Memory B cell (primary cell): ENCODE measurements at regions not wholly inside any gene's neighbourhood (a gene's known extent, or its start where the extent isn't known, plus 50 kb on each side); places are given as distances from the start of the nearest gene placed in this dataset.

Experiments used
- ATAC-seq: fragments of 150-1000 bp; cut with Tn5 transposase; 2 replicates; pipeline ENCODE4 v1.10.0; 2021; ENCODE audit warnings: low read depth, mild to moderate bottlenecking, moderate library complexity
- DNase-seq, 2 donors: peaks; one replicate each; pipeline ENCODE4 v3.0.0; 2022; ENCODE audit warnings: low spot score in 2 of 2
- H3K27ac Mint-ChIP-seq: one replicate; pipeline ENCODE4 v1.8.0; 2022; ENCODE audit warnings: mild to moderate bottlenecking, moderate library complexity, mixed read lengths
- H3K27me3 Mint-ChIP-seq: one replicate; pipeline ENCODE4 v1.8.0; 2022; ENCODE audit warnings: mixed read lengths
- H3K36me3 Mint-ChIP-seq: one replicate; pipeline ENCODE4 v1.8.0; 2022; ENCODE audit warnings: mild to moderate bottlenecking, mixed read lengths
- H3K4me1 Mint-ChIP-seq: one replicate; pipeline ENCODE4 v1.8.0; 2022; ENCODE audit warnings: mixed read lengths
- H3K4me3 Mint-ChIP-seq: one replicate; pipeline ENCODE4 v1.8.0; 2022; ENCODE audit warnings: mild to moderate bottlenecking, moderate library complexity, mixed read lengths
- H3K9me3 Mint-ChIP-seq: one replicate; pipeline ENCODE4 v1.8.0; 2022; ENCODE audit warnings: mixed read lengths

- H3K27me3 Mint-ChIP-seq, result no peaks in the 10 kb centered on the region
- ATAC-seq, result no peak
Measured at GRCh38 chr9:13503599-13503998, 224.1 kb upstream of the MPDZ start.

GRCh38 chr9:13502484-13502883, 223.0 kb upstream of the MPDZ start:
- H3K9me3 Mint-ChIP-seq, result peaks cover 2% of the 10 kb centered on the region
- no peak overlapping the region for H3K4me3 Mint-ChIP-seq
- no peak overlapping the region for H3K27ac Mint-ChIP-seq
- no peaks in the 10 kb centered on the region for H3K36me3 Mint-ChIP-seq
- ATAC-seq (no peak), DNase-seq (no peak)
- no peaks in the 10 kb centered on the region for H3K27me3 Mint-ChIP-seq
- H3K4me1 Mint-ChIP-seq, result no peaks in the 10 kb centered on the region

More at GRCh38 chr9:13503599-13503998, 224.1 kb upstream of the MPDZ start:
- Mint-ChIP-seq H3K9me3 (peaks cover 4% of the 10 kb centered on the region), H3K4me1 (no peaks in the 10 kb centered on the region), H3K4me3 (no peak overlapping the region), H3K27ac (no peak overlapping the region), H3K36me3 (no peaks in the 10 kb centered on the region)
- no peak for DNase-seq

GRCh38 chr9:13501018-13501417, 221.5 kb upstream of the MPDZ start:
- Mint-ChIP-seq H3K27me3 (no peaks in the 10 kb centered on the region), H3K4me1 (no peaks in the 10 kb centered on the region), H3K9me3 (peaks cover 2% of the 10 kb centered on the region), H3K36me3 (no peaks in the 10 kb centered on the region), H3K4me3 (no peak overlapping the region), H3K27ac (no peak overlapping the region)
- no peak for ATAC-seq
- no peak for DNase-seq

GRCh38 chr9:13500034-13500433, 220.5 kb upstream of the MPDZ start:
- DNase-seq (no peak), ATAC-seq (no peak)
- Mint-ChIP-seq H3K4me1 (no peaks in the 10 kb centered on the region), H3K27ac (no peak overlapping the region), H3K36me3 (no peaks in the 10 kb centered on the region), H3K27me3 (no peaks in the 10 kb centered on the region), H3K9me3 (peaks cover 5% of the 10 kb centered on the region), H3K4me3 (no peak overlapping the region)

DNA sequence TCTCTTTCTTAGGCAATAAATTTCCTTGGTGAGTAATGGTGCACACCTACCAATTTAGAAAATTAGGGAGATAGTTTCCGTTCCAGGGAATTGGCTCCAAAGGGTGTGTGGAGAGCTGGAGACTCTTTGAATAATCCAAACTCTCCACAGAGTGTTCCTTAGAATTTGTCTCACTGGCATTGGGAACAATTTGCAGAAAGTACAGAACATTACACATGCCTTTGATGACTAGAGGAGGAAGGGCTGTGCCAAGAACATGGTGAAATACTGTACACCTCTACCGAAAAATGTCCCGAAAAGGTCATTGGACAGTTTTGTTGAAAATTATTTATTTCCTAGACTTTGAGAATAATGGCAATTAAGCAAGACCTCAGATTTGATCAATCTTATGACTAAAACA, 214.2 kb upstream of the MPDZ start:
- Mint-ChIP-seq H3K27me3 (no peaks in the 10 kb centered on the region), H3K4me3 (no peak overlapping the region), H3K9me3 (peaks cover 3% of the 10 kb centered on the region), H3K27ac (no peak overlapping the region), H3K4me1 (no peaks in the 10 kb centered on the region), H3K36me3 (no peaks in the 10 kb centered on the region)
- ATAC-seq (no peak), DNase-seq (no peak)

- Mint-ChIP-seq H3K4me3 (no peak overlapping the region), H3K27ac (no peak overlapping the region), H3K4me1 (no peaks in the 10 kb centered on the region), H3K9me3 (peaks cover 3% of the 10 kb centered on the region), H3K27me3 (no peaks in the 10 kb centered on the region), H3K36me3 (no peaks in the 10 kb centered on the region)
- DNase-seq (no peak), ATAC-seq (no peak)
Measured at GRCh38 chr9:13491493-13492424, 212.3 kb upstream of the MPDZ start.

DNA sequence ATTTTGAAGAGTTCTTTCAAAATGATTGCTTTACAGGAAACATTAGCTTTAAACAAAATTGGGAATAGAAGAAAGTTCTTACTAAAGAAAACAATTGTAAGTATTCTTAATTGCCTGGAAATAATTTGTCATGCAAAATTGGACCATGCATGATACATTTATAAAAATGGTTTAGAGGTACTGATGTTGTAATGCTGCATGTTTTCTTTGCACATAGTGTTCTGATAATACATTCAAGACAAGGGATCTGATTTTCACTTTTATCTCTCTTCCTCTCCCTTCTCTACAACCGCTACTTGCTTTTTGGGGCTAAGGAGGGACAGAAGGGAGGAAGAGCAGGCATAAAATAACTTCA, 211.6 kb upstream of the MPDZ start:
- Mint-ChIP-seq H3K9me3 (peaks cover 3% of the 10 kb centered on the region), H3K4me1 (no peaks in the 10 kb centered on the region), H3K36me3 (no peaks in the 10 kb centered on the region), H3K27ac (no peak overlapping the region), H3K27me3 (no peaks in the 10 kb centered on the region), H3K4me3 (no peak overlapping the region)
- DNase-seq, result no peak
- no peak for ATAC-seq

DNA sequence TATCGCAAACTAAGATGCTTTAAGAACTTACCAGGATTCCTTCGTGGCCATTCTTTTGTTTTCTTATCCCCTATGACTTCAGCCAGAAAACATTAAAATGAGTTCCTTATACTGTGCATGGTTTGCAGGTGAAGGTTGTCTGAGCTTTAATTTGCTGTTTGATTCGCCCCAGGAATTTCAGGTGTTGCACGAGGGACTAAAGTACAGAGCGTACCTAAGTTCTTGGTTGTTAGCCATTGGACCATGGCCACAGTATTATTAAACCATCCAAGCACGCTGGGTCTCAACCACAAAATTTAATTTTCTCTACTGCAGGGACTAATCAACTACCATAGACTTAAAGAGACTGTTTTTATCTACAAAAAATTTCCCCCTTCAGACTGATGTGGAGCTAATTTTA, 208.4 kb upstream of the MPDZ start:
- Mint-ChIP-seq H3K27ac (no peak overlapping the region), H3K4me1 (no peaks in the 10 kb centered on the region), H3K9me3 (peaks cover 2% of the 10 kb centered on the region), H3K36me3 (no peaks in the 10 kb centered on the region), H3K4me3 (no peak overlapping the region), H3K27me3 (no peaks in the 10 kb centered on the region)
- ATAC-seq, result no peak
- no peak for DNase-seq

GRCh38 chr9:13487498-13487897, 208.0 kb upstream of the MPDZ start:
- Mint-ChIP-seq H3K4me3 (no peak overlapping the region), H3K27ac (no peak overlapping the region), H3K4me1 (no peaks in the 10 kb centered on the region), H3K9me3 (peaks cover 3% of the 10 kb centered on the region), H3K36me3 (no peaks in the 10 kb centered on the region), H3K27me3 (no peaks in the 10 kb centered on the region)
- ATAC-seq (no peak), DNase-seq (no peak)

DNA sequence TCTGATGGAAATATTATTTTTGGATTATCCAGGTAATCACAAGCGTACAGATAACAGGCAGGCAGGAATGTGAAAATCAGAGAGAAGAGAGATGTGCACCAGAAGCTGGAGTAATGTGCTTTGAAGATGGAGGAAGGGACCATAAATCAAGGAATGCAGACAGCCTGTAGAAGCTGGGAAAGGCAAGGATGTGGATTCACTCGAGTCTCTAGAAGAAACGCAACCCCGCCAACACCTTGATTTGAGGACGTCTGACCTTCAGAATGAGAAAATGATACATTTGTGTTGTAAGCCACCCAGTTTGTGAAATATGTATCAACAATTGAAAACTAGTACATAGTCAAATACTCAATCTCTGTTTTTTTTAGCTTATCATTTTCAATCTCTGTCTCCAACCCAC, 207.6 kb upstream of the MPDZ start:
- no peak overlapping the region for H3K27ac Mint-ChIP-seq

DNA sequence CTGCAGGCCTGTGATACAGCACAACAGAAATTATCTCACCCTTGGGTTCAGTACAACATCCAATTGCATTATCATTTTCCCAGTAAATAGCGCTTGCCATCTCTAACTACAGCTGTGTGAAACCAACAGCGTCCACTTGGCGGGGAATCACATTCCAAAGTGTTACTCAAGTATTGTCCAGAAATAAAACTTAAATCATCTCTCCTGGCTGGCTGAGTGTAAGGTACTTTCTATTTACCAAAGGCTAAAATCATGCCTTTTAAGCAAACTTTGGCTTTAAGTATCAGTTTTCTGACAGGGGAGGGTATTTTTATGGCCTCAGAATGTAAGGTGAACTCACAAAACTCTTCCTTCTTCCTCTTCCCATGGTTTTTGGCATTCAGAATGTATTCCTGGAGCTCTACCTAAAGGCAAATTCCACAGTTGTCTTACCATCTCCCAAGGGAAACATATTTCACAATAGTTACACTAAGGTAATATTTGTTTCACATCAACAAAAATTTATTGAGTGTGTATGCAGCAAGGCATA, 205.6 kb upstream of the MPDZ start:
- H3K27me3 Mint-ChIP-seq, result no peaks in the 10 kb centered on the region
- peaks cover 3% of the 10 kb centered on the region for H3K9me3 Mint-ChIP-seq
- H3K4me3 Mint-ChIP-seq, result no peak overlapping the region
- DNase-seq, result no peak
- ATAC-seq, result no peak
- H3K36me3 Mint-ChIP-seq, result no peaks in the 10 kb centered on the region
- no peaks in the 10 kb centered on the region for H3K4me1 Mint-ChIP-seq
- H3K27ac Mint-ChIP-seq, result no peak overlapping the region

More for the DNA sequence above, 207.6 kb upstream of the MPDZ start:
- H3K27me3 Mint-ChIP-seq, result no peaks in the 10 kb centered on the region
- H3K9me3 Mint-ChIP-seq, result peaks cover 3% of the 10 kb centered on the region
- H3K4me1 Mint-ChIP-seq, result no peaks in the 10 kb centered on the region
- no peak overlapping the region for H3K4me3 Mint-ChIP-seq
- DNase-seq (no peak), ATAC-seq (no peak)
- H3K36me3 Mint-ChIP-seq, result no peaks in the 10 kb centered on the region

GRCh38 chr9:13484186-13484585, 204.7 kb upstream of the MPDZ start:
- no peak for DNase-seq
- no peak for ATAC-seq
- peaks cover 3% of the 10 kb centered on the region for H3K9me3 Mint-ChIP-seq

GRCh38 chr9:13481274-13481673, 201.8 kb upstream of the MPDZ start:
- Mint-ChIP-seq H3K27me3 (no peaks in the 10 kb centered on the region), H3K4me3 (no peak overlapping the region), H3K9me3 (peaks cover 3% of the 10 kb centered on the region), H3K36me3 (no peaks in the 10 kb centered on the region), H3K4me1 (no peaks in the 10 kb centered on the region), H3K27ac (no peak overlapping the region)
- DNase-seq (no peak), ATAC-seq (no peak)

More at GRCh38 chr9:13484186-13484585, 204.7 kb upstream of the MPDZ start:
- Mint-ChIP-seq H3K27me3 (no peaks in the 10 kb centered on the region), H3K27ac (no peak overlapping the region), H3K4me3 (no peak overlapping the region), H3K4me1 (no peaks in the 10 kb centered on the region), H3K36me3 (no peaks in the 10 kb centered on the region)

GRCh38 chr9:13480693-13481092, 201.2 kb upstream of the MPDZ start:
- Mint-ChIP-seq H3K4me1 (no peaks in the 10 kb centered on the region), H3K36me3 (no peaks in the 10 kb centered on the region), H3K27me3 (no peaks in the 10 kb centered on the region), H3K27ac (no peak overlapping the region), H3K4me3 (no peak overlapping the region), H3K9me3 (peaks cover 3% of the 10 kb centered on the region)
- no peak for DNase-seq
- no peak for ATAC-seq

- ATAC-seq, result no peak
- Mint-ChIP-seq H3K27me3 (no peaks in the 10 kb centered on the region), H3K4me3 (no peak overlapping the region), H3K36me3 (no peaks in the 10 kb centered on the region), H3K4me1 (no peaks in the 10 kb centered on the region), H3K9me3 (peaks cover 9% of the 10 kb centered on the region), H3K27ac (no peak overlapping the region)
- DNase-seq, result no peak
Measured at GRCh38 chr9:13479096-13479495, 199.6 kb upstream of the MPDZ start.
